CD1c-positive myeloid dendritic cell (primary cell): ENCODE measurements at regions not wholly inside any gene's neighbourhood (a gene's known extent, or its start where the extent isn't known, plus 50 kb on each side); places are given as distances from the start of the nearest gene placed in this dataset.

ENCODE experiments used
- DNase-seq: peaks from one replicate; pipeline ENCODE4 v3.0.0-alpha.2; 2016; ENCODE audit errors: extremely low spot score

DNA sequence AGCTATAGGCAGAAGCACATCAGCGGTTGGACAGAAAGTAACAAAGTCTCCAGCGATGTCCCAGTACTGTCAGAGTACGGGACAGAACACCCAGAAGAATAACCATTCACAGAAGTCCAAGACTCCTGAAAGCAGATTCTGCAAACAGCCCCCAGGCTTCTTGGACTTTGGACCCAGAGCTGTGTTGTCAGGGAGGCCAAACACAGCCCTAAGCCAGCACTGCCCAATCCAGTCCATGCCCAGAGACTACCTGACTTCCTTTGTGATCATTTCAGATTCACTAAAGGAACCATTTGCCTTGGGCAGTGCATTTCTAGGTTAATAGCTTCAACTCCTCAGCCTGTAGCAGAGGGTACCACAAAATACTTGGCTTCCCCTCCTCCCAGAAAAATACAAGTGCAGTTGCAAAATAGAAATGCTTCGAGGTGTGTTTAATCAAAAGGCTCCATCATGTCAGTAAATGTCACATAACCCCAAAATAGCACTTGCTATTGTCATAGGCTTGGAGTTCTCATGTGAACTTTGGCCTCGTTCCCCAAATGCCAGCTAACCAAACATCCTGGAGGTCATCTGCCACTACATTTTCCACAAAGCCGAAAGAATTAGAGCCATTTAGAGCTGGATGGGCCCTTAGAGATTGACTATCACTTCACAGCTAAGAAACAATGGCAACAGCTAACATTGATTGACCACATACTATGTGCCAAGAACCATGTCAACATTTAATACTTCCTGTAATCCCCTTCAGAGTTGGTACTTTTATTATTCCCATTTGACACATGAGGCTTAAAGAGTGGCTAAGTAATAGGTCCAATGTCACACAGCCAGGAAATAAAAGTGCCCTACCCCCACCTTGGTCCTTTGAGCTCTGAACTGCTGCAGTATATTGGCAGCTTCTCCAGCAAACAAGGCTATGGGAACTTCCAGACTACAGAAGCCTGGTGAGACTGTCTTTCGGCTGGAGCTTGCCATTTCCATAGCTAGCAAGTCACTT, 329.9 kb downstream of the FOXO1 start:
- DNase-seq: no peak

DNA sequence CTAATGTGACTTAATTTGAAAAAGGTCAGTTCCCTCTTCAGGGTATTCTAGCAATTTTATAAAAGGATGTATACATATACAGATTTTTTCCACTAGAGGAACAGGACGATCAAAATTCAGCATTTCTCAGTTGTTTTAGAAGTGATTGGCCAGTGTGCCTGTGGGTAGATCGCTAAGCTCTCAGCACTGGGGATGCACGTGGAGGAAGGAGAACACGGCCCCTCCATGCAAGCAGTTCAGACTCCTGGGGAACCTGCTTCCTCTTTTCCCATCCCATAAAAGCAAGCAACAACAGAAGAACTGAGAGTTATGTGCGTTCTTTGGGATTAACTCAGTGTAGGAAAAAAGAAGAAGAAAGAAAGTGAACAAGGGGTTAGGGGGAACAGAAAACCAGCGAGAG, 328.8 kb downstream of the FOXO1 start:
- DNase-seq: peak; percentile 29

DNA sequence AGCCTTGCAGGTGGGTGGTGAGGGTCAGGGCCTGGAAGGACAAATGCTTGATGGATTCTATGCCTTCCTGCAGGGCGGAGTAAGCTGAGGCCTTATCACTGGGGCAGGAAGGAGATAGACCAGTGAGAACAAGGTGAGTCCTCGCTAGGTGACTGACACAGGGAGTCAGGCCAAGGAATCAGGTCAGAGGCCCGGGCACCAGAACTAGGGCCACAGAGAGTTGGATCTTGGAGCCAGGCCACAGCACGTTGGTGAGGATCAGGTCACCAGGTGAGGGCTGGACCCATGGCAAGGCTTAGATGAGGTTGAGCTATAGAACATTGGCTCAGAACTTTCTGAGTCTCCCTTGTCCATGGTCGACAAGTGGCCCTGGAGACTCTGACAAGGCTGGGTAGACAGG, 328.2 kb downstream of the FOXO1 start:
- DNase-seq: no peak

DNA sequence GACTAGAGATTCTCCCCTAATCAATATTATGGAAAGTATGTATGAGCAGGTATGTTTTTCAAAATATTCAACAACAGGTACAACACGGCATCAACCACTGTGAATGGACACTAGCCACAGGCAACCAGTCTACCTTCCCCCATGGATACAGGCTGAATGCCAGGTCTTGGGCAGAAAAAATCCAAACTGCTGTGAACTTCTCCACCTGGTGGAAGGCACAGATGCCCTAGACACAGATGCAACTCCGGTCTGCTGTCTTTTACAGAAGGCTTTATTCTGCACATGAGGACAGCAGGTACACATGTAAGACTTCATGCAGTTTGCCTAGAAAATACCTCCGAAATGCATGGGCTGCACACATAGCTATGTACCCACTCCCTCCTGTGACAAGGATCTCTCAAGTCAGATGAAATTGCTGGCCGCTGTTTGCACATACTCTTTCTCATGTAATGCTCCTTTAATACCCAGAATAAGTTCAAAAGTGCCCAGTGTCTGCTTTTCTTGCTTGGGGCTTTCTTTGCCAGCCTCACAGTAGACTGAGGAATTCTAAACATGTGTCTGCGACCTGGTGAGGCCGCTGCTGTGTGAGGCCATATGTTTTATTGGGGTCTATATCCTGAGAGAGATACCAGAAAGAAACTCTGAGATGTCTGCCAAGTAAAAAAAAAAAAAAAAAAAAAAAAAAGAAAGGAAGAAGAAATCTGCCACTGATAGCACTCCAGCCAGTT, 325.9 kb downstream of the FOXO1 start:
- DNase-seq: no peak

DNA sequence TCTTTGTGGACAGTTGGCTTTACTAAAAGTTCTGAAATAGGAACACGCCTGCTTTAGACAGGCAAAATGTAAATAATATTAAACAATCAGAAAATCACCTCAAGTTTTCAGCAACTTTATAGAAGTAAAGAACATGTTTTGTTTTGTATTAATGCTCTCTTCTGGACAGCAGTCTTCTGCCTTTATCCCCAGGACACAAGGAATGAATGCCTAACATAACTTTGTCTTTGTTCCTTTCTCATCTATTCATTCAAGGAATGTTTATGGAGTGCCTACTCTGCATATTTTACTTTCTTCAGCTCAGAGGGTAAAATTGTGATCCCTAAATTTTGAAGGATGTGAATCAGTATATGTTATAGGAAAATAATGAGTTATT, 325.4 kb downstream of the FOXO1 start:
- DNase-seq: no peak

DNA sequence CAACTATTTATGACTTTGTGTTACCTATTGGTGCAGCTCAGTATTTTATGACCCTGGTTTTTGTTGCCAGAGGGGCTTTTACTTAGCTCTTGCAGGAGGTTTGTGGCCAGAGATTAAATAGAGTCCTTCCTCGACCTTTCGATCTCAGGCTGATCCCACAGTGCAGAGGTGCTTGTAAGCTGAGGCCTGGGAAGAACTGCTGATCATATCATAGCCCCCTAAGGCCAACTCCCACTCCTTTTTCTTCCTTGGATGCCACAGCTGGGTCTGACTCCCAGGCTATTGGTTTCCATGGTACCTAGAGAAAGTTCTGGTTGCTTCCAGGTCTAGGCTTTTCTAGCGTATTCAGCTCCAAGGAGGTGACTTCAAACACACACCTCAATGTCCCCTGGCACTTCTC, 324.9 kb downstream of the FOXO1 start:
- DNase-seq: no peak

DNA sequence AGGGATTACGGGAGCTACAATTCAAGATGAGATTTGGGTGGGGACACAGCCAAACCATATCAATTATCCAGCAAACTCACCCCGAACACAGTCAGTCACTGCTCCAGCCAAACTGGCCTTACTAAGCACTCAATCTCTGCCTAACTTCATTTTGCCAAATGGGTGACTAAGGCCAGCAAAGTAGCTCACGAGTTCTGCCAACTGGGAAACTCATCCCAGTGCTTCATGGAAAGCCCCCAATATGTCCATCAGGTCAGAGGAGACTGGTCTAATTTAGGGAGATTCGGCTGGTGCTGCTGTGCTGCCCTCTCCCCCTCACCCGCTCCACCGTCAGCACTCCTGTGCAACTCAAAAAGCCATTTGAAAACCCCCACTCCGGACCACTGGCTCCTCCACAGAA, 324.0 kb downstream of the FOXO1 start:
- no peak for DNase-seq

DNA sequence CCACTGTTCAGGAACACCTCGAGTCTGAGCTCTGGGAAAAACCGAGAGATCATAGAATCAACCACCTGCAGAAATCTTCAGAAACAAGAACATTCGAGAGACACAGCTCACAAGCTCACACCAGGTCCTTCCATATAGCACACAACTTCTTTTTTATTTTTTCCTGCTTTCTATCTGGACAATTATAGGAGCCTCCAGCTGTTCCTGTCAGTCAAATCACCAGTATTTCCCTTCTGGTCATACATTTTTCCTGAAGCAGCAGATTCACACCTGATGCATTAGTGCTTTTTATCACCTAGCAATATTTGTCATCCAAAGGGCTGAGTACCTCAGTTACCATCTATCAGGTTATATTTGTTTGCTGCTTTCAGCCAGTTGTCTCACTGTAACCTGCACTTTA, 323.5 kb downstream of the FOXO1 start:
- DNase-seq: no peak

DNA sequence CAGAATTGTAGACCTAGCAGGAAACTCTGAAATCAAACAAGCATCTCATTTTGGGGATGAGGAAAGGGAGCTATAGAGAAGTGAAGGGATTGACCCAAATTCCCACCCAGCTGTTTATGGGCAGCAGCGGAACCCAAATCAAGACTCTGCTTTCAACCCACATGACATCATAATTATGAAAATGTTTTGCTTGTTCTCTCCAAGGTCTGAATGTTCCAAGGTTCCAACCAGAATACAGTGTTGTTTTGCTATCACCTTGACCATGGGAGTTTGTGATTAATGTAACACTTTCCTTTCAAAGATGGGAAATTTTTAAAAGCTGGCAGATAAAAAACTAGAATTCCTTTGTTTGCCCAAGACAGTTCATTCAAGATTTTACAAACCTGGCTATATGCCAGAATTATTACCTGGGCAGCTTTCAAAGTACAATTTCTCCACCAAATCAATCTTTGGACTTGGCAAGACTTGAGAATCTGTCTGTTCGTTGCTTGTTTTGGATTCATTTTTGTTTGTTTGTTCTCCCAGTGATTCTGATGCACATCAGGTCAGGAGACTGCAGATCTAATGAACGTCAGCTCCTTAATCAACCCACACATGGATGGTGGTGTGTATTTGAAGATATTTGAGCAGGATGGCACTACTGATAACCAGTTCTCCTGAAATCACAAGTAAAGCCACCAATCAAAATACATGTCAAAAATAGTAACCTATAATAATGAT, 322.7 kb downstream of the FOXO1 start:
- no peak for DNase-seq

DNA sequence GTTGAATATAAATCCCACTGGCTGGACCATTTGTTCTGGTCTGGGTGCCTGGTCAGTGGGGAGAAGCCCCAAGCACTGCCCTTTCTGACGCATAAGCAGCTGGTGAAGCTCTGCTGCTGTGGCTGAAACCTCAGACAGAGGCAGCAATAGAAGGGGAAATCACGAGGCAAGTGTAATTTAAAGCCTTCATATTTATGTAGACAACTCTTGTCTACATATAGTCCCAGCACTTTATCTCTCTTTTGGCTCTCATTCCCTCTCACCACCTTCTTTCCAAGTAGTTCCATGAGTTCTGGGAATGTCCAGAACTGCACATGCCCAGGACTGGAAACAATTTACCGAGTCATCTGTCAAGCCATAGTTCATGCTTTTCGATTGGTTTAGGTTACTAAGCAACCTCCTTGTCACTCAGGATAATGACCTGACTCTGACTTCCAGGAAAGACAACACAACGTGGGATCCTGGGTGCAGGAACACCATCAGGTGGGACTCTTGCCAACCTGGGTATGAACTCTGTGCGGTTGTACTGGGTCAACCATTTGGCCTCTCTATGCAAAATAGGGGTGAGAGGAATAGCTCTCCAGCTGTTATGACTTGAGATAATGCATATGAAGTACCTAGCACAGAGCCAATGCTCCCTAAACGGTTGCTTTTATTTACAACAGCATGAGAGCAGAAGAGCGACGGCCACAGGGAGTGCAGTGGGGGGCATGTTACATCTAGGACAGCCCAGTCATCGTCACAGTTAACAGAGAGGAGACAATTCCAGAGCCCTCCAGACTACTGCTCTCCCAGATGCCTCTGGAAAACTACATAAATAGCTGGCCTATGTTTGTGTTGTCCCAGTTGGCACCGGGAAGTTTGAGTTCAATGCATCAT, 321.9 kb downstream of the FOXO1 start:
- no peak for DNase-seq

DNA sequence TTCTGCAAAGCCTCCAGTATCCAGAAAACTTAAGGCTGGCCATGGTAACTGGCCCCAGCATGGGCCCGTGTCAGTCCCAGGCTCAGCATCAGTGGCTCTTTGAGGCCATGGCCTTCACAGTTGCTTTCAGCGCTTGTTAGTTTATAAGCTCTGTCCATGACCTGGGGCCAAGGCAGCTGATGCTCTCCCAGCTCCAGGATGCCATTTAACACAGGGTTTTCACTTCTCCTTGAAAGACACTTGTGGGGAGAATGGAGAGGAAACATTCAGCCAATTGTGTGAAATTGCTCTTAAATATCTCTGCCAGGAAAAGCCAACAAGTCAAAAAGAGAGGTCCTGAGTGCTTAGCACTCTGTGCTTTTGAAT, 321.3 kb downstream of the FOXO1 start:
- DNase-seq: no peak

DNA sequence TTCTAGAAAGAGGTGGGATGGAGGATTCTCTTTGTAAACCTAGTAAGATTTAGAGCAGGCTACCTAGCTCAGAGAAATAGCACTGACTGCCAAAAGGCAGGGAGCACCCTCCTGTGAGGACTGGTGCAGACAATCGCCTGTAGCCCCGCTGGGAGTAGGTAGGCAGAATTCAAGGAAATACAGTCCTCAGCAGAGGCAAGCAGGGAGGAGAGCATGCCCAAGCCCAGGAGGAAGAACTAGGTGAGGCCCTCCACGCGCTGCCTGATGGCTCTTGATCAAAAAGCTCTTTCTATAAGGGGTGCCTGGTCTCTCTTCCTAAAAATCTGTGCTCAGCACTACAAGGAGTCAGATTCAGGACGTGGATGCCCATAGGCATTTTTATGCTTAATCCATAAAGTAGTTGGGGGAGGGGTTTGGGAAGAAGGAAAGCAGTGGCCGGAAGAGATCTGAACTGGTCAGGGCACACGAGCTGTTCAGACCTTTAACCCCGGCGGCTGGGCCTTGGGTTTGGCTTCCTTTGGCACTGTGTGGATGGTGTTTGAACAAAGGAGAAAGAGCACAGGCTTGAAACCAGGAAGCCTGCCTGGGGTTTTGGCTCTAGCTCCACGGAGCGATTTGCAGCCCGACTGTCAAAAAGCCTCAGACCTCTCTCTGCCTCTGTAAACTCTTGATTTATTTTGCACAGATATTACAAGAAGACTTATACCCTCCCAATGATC, 320.6 kb downstream of the FOXO1 start:
- DNase-seq: no peak

DNA sequence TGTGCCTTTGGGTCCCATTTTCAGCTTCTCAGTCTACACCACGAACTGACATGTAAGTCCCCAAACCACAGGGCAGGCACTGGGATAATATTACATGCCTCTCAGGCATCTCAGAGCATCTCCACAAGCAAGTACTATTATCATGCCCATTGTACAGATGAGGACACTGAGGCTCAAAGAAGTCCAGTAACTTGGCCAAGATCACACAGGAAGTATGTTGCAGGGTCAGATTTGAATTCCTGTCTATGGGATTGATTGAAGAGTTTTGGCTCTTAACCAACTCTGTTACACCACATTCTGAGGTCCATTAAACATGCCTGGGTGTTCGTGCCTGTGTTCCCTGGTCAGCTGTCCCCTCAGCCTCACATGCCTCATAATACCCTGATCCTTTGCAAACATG, 319.8 kb downstream of the FOXO1 start:
- DNase-seq: no peak

DNA sequence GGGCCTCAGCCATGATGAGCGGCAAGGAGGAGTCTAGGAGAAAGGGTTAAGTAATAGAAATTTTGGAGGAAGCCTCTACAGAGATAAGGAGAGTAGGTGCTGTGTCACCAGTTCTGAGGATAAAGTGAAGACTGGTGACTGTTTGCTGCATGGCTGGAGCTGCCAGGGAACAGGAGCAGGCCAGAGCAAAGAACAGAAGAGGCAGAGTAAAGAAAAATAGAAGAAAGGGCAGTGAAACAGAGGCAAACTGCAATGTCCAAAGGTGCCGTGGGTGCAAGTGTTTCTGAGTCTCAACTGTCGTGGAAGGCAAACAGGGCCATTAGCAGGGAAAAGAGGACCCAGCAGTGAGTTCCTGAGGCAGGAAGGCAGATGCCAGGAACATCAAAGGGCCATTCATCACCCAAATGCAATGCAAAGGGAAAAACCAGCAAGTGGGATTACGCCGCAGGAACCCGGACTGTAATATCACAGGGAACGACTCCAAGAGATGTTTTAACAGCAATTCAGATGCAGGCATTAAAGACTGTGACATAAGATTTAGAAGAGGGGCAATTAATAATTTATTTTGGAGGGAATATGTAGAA, 318.3 kb downstream of the FOXO1 start:
- DNase-seq: no peak

DNA sequence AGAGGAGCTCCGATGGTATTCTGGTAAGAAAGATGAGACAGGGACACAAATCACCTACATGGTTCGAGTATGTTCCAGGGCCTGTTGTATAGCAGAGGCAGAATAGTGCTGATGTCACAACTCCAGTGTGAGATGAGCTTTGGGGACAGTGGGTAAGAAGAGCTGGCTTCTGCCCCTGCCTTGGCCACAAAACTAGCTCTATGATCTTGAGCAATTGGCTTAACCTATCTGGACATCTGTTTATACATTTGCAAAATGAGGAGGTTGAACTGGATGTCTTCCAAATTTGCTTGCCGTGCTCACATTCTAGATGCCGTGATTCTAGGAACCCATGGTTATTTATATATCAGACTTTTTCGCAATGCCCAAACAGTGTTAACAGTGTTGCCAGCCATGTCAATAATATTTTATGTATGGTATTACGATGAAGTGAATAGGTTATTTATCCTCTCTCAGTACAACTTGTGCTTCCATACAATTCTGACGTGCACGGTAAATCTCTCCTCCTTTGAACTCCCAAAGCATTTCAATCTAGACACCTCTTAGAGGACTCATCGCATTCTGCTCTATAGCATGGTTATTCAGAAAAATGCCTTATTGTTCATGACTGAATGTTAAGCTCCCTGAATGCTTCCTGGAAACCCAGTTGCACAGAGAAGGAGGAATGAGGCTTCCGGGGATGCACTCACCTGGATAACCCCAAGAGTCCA, 316.0 kb downstream of the FOXO1 start:
- DNase-seq: no peak

DNA sequence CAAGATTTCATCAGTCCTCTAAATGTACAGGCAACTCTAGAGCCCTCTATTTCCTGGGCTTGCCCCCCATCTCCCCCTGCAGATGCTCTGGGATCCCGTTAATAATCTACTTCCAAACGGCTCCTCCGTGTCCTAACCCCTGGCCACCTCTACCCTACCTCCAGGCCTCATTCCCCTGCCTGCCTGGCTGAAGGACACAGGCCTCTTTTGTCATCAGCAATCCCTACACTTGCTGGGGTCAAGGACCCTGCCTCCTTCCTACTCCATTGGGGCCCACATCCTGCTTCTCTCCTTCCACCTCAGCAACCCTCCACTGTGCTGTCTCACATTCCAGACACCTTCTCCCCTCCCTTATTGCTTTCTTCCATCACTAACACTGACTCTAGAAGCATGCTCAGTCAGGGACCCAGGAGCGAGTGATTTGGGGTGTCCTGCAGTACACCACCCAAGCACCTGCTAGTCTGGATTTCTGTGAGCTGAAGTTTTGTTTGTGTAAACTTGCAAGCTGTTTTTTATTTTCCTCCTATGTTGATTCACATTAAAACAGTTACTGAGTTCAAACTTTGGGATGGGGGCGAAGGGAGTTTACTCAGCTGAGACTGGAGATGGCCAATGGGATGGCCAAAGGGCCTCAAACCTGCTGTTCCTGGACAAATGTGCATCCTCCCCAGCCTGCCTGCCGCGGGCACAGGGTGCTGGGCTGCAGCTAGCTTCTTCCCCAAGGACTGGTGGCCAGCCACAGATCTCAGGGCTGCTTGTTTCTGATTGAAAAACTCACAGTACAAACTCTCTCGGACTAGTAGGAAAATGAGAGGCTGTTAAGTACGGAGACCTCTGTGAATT, 314.7 kb downstream of the FOXO1 start:
- no peak for DNase-seq

DNA sequence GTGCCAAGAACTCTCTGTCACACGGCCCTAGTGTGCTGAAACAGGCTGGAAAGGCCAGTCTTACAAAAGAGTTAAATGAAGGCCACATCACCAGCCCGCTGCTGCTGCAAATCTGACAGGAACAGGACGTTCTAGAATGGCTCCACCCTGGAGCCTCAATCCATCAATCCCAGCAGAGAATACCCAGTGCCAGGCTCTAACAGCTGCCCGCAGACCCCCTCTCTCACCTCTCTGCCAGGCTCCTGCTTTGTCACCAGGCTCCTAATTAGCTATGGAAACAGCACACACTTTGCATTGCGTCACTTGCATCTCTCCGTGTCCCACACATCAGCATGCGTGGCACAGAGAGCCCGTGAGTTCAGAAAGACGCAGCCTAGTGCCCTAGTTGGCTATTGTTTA, 314.1 kb downstream of the FOXO1 start:
- no peak for DNase-seq

DNA sequence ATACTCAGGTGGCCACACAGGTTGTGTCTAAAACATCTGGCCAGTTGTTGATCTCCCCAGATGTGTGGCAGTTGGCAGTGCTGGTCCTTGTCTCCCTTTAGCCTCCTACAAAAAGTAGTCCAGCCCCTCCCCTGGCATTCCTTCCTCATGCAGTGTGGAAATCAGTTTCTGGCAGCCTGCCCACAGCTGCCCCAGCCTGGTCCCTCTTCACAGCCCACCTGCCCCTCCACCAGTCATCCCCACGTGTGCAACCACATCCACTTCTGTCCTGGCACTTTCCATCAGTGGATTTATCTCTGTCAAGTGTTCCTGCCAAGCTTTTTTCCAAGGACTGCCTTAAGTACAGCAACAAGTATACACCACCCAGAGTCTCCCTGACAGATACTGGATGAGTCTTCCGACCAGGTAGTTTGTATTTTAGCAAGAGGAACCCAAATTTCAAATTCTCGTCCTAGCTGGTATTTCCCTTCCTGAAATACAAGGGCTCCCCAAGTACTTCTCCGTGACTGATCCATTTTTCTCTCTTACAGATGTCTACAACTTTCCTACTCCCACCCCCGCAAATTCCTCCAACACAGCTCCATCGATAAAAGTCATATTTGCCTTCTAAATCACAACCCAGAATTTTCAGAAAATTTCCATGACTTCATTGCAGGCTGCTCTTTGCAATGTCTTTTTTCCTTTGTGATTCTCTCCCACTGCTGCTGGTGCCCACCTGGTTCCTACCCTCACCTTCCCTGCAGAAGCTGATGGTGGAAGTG, 313.5 kb downstream of the FOXO1 start:
- no peak for DNase-seq
